ENCODE measurements at regions not wholly inside any gene's neighbourhood (a gene's known extent, or its start where the extent isn't known, plus 50 kb on each side); places are given as distances from the start of the nearest gene placed in this dataset.

DNA sequence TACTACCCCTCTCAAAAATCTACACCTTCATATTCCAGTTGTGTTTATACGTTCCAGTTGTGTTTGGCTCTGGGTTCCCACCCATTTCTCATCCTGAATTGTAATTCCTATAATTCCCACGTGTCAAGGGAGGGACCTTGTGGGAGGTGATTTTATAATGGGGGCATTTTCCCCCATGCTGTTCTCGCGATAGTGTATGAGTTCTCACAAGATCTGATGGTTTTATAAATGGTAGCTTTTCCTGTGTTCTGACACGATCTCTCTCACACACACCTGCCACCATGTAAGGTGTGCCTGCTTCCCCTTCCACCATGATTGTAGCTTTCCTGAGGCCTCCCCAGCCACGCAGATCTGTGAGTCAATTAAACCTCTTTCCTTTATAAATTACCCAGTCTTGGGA lies 108.5 kb upstream of the ADAMTS16 start:
- Histone ChIP-seq H4K20me1 (no peaks in the 10 kb centered on the region), H3K27ac (no peak overlapping the region), H3K4me3 (no peak overlapping the region), H3K9ac (no peak overlapping the region), H3K27me3 (no peaks in the 10 kb centered on the region), H3K4me1 (no peaks in the 10 kb centered on the region; a peak in 1 of 20 replicates), H3K36me3 (no peaks in the 10 kb centered on the region), H3K4me2 (no peak overlapping the region), H3K9me3 (replicated peaks in 1 of 11) (peaks cover 0 to 21% (median under 1%) of the 10 kb centered on the region in 11 experiments; a peak in 5 of 22 replicates)
- TF ChIP-seq Cebpa-rat (IDR thresholded peaks at IDR 0.05): no peak

DNA sequence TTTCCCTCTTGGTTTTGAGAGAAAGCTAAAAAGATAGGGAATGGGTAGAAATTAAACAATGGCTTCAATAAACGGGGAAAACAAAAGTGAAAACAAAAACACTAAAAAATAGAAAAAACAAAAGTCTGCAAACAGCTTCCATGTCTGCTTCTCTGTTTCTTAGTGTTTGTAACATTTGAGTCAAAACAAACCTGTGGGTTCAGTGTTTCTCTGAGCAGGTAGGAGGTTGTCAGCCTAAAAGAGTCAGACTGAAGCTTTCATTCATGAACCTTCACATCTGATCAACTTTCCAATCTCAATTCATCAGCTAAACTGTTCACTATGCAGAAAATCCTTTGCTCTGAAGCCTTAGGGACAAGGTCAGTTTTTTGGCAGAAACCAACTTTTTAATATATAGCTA lies 102.5 kb upstream of the ADAMTS16 start:
- Histone ChIP-seq H4K20me1 (no peaks in the 10 kb centered on the region), H3K4me1 (no peaks in the 10 kb centered on the region), H3K36me3 (no peaks in the 10 kb centered on the region), H3K9ac (no peak overlapping the region), H3K27ac (no peak overlapping the region), H3K4me2 (no peak overlapping the region), H3K4me3 (no peak overlapping the region), H3K9me3 (replicated peaks in 1 of 11) (0 out of 22 replicates have a peak, but pooled peaks cover 0 to 23% (median 0%) of the 10 kb centered on the region in 11 experiments), H3K27me3 (no peaks in the 10 kb centered on the region)
- TF ChIP-seq Cebpa-rat (IDR thresholded peaks at IDR 0.05): no peak

DNA sequence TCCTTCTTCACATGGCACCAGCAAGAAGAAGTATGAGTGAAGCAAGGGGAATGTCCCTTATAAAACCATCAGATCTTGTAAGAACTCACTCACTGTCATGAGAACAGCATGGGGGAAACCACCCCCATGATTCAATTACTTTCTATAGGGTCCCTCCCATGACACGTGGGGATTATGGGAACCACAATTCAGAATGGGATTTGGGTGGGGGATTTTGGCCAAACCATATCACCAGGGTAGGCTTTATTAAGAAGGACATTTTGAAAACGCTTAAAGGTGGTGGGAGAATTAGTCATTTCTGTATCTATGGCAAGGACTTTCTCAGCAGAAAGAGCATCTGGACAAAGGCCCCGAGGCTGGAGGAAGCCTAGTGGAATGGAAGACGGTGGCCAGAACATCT lies 100.2 kb upstream of the ADAMTS16 start:
- Histone ChIP-seq H3K36me3 (no peaks in the 10 kb centered on the region), H3K27me3 (no peaks in the 10 kb centered on the region), H4K20me1 (no peaks in the 10 kb centered on the region), H3K4me2 (no peak overlapping the region), H3K4me3 (no peak overlapping the region), H3K27ac (no peak overlapping the region), H3K9ac (no peak overlapping the region), H3K9me3 (replicated peaks in 1 of 11) (0 out of 22 replicates have a peak, but pooled peaks cover 0 to 15% (median 0%) of the 10 kb centered on the region in 11 experiments), H3K4me1 (no peaks in the 10 kb centered on the region)
- no peak for TF ChIP-seq Cebpa-rat (IDR thresholded peaks at IDR 0.05)

DNA sequence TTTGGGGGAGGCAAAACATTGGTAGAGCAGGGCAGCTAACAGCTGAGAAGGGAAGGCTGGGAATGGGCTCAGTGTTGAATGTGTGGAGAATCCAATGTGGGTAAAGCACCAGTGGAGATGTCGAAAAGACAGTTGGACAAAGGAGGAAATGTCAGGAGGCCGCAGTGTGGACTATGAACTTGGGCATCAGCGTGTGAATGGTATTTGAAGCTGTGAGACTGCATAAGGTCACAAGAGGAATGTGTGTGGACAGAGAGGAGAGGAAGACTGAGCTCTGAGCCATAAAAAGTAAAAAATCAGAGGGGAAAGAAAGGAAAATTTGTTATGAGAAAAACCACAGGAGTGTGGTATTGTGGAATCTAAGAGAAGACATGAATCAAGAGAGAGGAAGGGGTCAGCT lies 99.4 kb upstream of the ADAMTS16 start:
- Histone ChIP-seq H3K27me3 (no peaks in the 10 kb centered on the region), H3K27ac (no peak overlapping the region), H3K4me2 (no peak overlapping the region), H3K9ac (no peak overlapping the region), H3K9me3 (replicated peaks in 1 of 11) (0 out of 22 replicates have a peak, but pooled peaks cover 0 to 15% (median 0%) of the 10 kb centered on the region in 11 experiments), H3K4me3 (no peak overlapping the region), H4K20me1 (no peaks in the 10 kb centered on the region), H3K4me1 (no peaks in the 10 kb centered on the region), H3K36me3 (no peaks in the 10 kb centered on the region)
- no peak for TF ChIP-seq Cebpa-rat (IDR thresholded peaks at IDR 0.05)

DNA sequence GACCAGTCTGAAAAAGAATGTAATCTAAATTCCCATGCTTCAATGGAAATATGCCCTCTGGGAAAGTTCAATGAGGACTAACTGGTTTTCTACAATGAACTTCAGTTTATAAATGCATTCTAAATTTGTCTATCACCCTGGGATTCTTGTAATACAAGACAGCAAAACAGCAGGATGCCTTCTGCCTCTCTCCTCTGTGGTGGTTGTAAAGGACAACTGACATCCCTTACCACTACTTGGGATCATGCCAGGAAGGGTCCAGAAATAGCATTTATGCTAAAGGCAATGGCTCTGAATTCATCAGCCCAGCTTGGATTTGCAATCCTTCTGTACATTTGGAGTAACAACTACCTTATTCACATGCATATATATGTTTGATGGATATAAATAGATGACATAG lies 97.3 kb upstream of the ADAMTS16 start:
- Histone ChIP-seq H3K4me3 (no peak overlapping the region), H3K27ac (no peak overlapping the region), H3K27me3 (no peaks in the 10 kb centered on the region), H3K36me3 (no peaks in the 10 kb centered on the region), H3K4me1 (no peaks in the 10 kb centered on the region), H4K20me1 (no peaks in the 10 kb centered on the region), H3K9ac (no peak overlapping the region), H3K9me3 (replicated peaks in 1 of 11) (0 out of 22 replicates have a peak, but pooled peaks cover 0 to 15% (median 0%) of the 10 kb centered on the region in 11 experiments), H3K4me2 (no peak overlapping the region)
- no peak for TF ChIP-seq Cebpa-rat (IDR thresholded peaks at IDR 0.05)

DNA sequence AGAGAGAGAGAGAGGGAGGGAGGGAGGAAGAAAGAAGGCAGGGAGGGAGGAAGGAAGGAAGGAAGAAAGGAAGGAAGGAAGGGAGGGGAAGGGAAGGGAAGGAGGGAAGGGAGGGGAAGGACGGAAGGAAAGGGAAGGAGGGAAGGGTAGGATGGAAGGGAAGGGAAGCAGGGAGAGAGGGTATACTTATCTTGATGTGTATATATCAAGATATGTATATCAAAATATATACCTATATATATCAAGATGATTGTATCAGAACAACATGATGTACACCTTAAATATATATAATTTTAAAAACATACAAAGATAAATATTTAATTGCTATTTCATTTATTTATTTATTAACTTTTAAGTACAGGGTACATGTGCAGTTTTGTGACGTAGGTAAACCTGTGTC lies 96.8 kb upstream of the ADAMTS16 start:
- Histone ChIP-seq H3K36me3 (no peaks in the 10 kb centered on the region), H3K27me3 (no peaks in the 10 kb centered on the region)
- no peak for TF ChIP-seq Cebpa-rat (IDR thresholded peaks at IDR 0.05)

DNA sequence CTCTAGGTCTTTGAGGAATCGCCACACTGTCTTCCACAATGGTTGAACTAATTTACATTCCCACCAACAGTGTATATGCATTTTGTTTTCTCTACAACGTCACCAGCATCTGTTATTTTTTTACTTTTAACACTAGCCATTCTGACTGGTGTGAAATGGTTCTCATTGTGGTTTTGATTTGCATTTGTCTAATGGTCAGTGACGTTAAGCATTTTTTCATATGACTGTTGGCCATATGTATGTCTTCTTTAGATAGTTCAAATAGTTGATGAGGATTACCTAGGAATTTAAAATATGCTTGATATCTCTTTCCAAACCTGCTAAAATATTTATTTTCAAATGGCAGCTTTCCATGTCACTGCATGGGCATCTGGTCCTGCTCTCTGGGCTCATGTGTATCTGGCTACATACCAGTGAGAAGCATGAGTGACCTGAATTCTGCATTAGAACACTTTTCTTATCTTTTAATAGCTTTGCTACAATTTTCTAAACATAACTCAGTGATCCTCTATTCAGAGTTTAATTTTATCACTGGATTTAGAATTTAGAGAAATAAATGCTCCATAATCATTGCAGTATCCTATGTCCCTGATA lies 95.8 kb upstream of the ADAMTS16 start:
- Histone ChIP-seq H4K20me1 (no peaks in the 10 kb centered on the region), H3K27ac (no peak overlapping the region), H3K4me2 (no peak overlapping the region), H3K36me3 (no peaks in the 10 kb centered on the region), H3K4me1 (no peaks in the 10 kb centered on the region), H3K9ac (no peak overlapping the region), H3K27me3 (no peaks in the 10 kb centered on the region), H3K9me3 (replicated peaks in 1 of 11) (0 out of 22 replicates have a peak, but pooled peaks cover 0 to 9% (median 0%) of the 10 kb centered on the region in 11 experiments), H3K4me3 (no peak overlapping the region)
- TF ChIP-seq Cebpa-rat (IDR thresholded peaks at IDR 0.05): no peak

More for the DNA sequence above, 96.8 kb upstream of the ADAMTS16 start:
- Histone ChIP-seq H3K4me1 (no peaks in the 10 kb centered on the region), H3K4me2 (no peak overlapping the region), H3K9ac (no peak overlapping the region), H3K9me3 (replicated peaks in 1 of 11) (0 out of 22 replicates have a peak, but pooled peaks cover 0 to 15% (median 0%) of the 10 kb centered on the region in 11 experiments), H3K27ac (no peak overlapping the region), H4K20me1 (no peaks in the 10 kb centered on the region), H3K4me3 (no peak overlapping the region)

DNA sequence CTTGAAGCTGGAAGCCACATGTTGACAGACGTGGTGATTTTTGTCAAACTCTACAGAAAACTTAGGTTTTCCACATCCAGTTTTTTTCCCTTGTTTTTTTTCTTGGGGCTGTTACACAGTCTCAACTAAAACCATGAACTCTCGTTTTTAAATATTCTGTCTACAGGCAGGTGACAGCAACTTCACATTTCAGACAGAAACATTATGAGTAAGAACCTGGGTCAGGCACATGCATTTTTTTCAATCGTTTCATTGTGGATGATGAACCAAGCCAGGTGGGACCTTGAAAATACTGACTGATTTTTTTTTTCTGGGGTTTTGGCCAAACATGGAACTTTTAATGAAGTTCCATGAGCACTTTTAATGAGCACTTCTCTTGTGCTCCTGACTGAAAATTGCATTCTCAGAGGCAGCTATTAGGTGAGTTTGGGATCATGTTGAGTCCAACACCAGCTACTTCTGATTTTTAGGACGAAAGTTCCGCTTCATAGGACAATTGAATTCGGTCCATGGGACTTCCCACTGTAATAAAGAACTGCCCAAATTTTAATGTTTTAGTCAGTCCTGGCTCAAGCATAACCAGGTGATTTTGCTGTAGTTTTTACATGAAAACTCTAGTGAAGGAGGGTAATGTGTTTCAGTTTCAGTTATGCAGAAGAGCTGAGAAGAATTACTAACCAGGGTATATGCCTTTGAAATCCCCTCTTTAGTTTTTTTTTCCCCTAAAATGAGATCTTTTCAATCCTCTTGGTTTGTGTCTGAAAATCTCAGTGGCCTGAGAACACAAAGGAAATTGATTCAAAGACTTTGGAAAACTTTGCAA lies 93.2 kb upstream of the ADAMTS16 start:
- no peak overlapping the region for H3K27ac ChIP-seq
- H3K4me2 ChIP-seq: no peak overlapping the region
- H3K4me3 ChIP-seq: no peak overlapping the region
- H3K27me3 ChIP-seq: no peaks in the 10 kb centered on the region
- no peaks in the 10 kb centered on the region for H3K36me3 ChIP-seq
- no peaks in the 10 kb centered on the region for H4K20me1 ChIP-seq
- no peaks in the 10 kb centered on the region for H3K4me1 ChIP-seq
- no peaks in the 10 kb centered on the region for H3K9me3 ChIP-seq (replicated peaks in 1 of 11)
- no peak overlapping the region for H3K9ac ChIP-seq
- TF ChIP-seq Cebpa-rat (IDR thresholded peaks at IDR 0.05): no peak

DNA sequence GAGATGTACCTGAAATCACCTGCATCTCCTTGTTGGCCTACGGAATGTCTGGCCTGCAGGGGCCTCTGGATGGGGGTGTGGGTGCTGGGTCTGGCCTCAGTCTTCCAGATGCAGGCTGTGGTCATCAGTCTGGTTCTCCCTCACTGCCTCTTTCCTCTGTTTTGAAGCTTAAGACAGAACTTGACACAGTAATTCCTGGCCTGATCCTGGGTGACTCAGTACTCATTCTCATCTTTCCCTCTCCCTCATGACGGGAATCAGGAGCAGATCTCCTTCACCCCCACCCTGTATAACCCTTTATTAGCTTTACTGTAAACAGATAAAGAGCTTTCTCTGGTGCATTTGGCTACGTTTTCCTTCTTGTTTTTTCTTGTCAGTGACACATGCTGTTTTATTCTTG lies 89.3 kb upstream of the ADAMTS16 start:
- TF ChIP-seq Cebpa-rat (IDR thresholded peaks at IDR 0.05): no peak
- Histone ChIP-seq H3K9me3 (replicated peaks in 1 of 11) (no peaks in the 10 kb centered on the region), H4K20me1 (no peaks in the 10 kb centered on the region), H3K27ac (no peak overlapping the region), H3K9ac (no peak overlapping the region), H3K27me3 (no peaks in the 10 kb centered on the region), H3K4me1 (no peaks in the 10 kb centered on the region), H3K36me3 (no peaks in the 10 kb centered on the region), H3K4me2 (no peak overlapping the region), H3K4me3 (no peak overlapping the region)

DNA sequence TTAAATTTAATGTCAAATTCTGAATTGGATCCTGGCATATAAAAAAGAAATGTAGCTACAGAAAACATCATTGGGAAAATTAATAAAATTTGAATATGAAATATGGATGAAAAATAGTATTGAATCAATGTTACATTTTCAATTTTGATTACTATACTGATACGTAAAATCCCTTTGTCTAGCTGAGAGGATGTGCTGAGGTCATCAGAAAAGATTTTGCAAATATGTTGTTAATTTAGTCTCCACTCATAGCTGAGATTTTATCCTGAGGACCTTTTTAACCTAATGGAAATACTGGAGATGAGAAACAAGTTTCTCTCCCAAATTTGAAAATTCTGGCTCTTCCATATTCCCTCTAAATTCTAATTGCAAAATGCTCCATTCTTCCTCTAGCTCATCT lies 84.4 kb upstream of the ADAMTS16 start:
- Histone ChIP-seq H3K4me2 (no peak overlapping the region), H3K36me3 (no peaks in the 10 kb centered on the region), H3K27ac (no peak overlapping the region), H3K4me3 (no peak overlapping the region), H3K4me1 (no peaks in the 10 kb centered on the region), H3K9me3 (replicated peaks in 1 of 11) (no peaks in the 10 kb centered on the region), H3K27me3 (no peaks in the 10 kb centered on the region), H3K9ac (no peak overlapping the region), H4K20me1 (no peaks in the 10 kb centered on the region)
- no peak for TF ChIP-seq Cebpa-rat (IDR thresholded peaks at IDR 0.05)

All from BLaER1 treated with 17β-estradiol and CSF1 and Interleukin-3, amounts not matched to agents 10 nM and 100 nM (cell line).